IMR-90 (cell line): ENCODE measurements at regions not wholly inside any gene's neighbourhood (a gene's known extent, or its start where the extent isn't known, plus 50 kb on each side); places are given as distances from the start of the nearest gene placed in this dataset.

ENCODE experiments used
- ATAC-seq: fragments of 200-7000 bp; cut with Tn5 transposase; 2 replicates; pipeline ENCODE4 v1.9.1; 2020; ENCODE audit warnings: low read depth, mild to moderate bottlenecking, moderate library complexity
- BruUV-seq: library from RNA; stranded (reverse); fragments of 400-500 nt; replicated peaks from 2 replicates; lab custom pipeline; 2021; lab: Mats Ljungman, UMichigan
- CTCF ChIA-PET: fragments of 300-600 bp; formaldehyde crosslinking; extraction: SDS; loops from one replicate; lab custom pipeline; 2021; ENCODE audit warnings: antibody characterized with exemption; lab: Yijun Ruan, JAX
- POLR2A ChIA-PET: fragments of 300-600 bp; sonication (Branson Sonifier 250); formaldehyde crosslinking; loops from one replicate; lab custom pipeline; 2022; ENCODE audit warnings: antibody characterized with exemption; ENCODE audit not compliant: unreplicated experiment; lab: Charles Lee
- DNase-seq: peaks from one replicate; pipeline ENCODE4 v3.0.0; 2013
- H2AFZ ChIP-seq: replicated peaks from 2 replicates; pipeline ENCODE3; 2013; ENCODE audit warnings: low read length, mild to moderate bottlenecking; ENCODE audit not compliant: poor library complexity
- H2AK5ac ChIP-seq: 2 replicates; pipeline ENCODE4 v1.6.1; 2013; ENCODE audit warnings: low read depth, low read length, inconsistent platforms
- H2AK9ac ChIP-seq: replicated peaks from 2 replicates; pipeline ENCODE3; 2013; ENCODE audit warnings: mild to moderate bottlenecking, low read depth, low read length, moderate library complexity; ENCODE audit not compliant: poor library complexity
- H2BK120ac ChIP-seq: 2 replicates; pipeline ENCODE4 v1.6.1; 2013; ENCODE audit warnings: low read depth, low read length, inconsistent platforms
- H2BK15ac ChIP-seq: 3 replicates; pipeline ENCODE4 v1.6.1; 2013; ENCODE audit warnings: low read depth, low read length, inconsistent platforms
- H2BK20ac ChIP-seq: 2 replicates; pipeline ENCODE4 v1.6.1; 2013; ENCODE audit warnings: low read depth, mild to moderate bottlenecking, inconsistent platforms, low read length, moderate library complexity
- H2BK5ac ChIP-seq: 2 replicates; pipeline ENCODE4 v1.6.1; 2013; ENCODE audit warnings: mild to moderate bottlenecking, low read depth, low read length, inconsistent platforms; ENCODE audit not compliant: poor library complexity, severe bottlenecking
- H3K14ac ChIP-seq: replicated peaks from 2 replicates; pipeline ENCODE4 v1.6.1; 2013; ENCODE audit warnings: low read depth, low read length, inconsistent platforms
- H3K18ac ChIP-seq: 2 replicates; pipeline ENCODE4 v1.6.1; 2013; ENCODE audit warnings: low read depth, low read length, control low read depth
- H3K23ac ChIP-seq: 2 replicates; pipeline ENCODE4 v1.6.1; 2013; ENCODE audit warnings: low read depth, low read length, inconsistent platforms
- H3K27ac ChIP-seq: 2 replicates; pipeline ENCODE4 v1.5.1; 2013; ENCODE audit warnings: mild to moderate bottlenecking, control low read depth, low read length; ENCODE audit not compliant: insufficient read depth
- H3K27me3 ChIP-seq: 2 replicates; pipeline ENCODE4 v1.6.1; 2013; ENCODE audit warnings: low read length; ENCODE audit not compliant: control insufficient read depth, insufficient read depth
- H3K36me3 ChIP-seq: 2 replicates; pipeline ENCODE4 v1.6.1; 2013; ENCODE audit warnings: low read length, mixed read lengths; ENCODE audit not compliant: control insufficient read depth, insufficient read depth
- H3K4ac ChIP-seq: 2 replicates; pipeline ENCODE4 v1.6.1; 2013; ENCODE audit warnings: low read depth, low read length, inconsistent platforms
- H3K4me1 ChIP-seq: 2 replicates; pipeline ENCODE4 v1.6.1; 2013; ENCODE audit warnings: low read length, mixed read lengths; ENCODE audit not compliant: control insufficient read depth, insufficient read depth
- H3K4me2 ChIP-seq: 2 replicates; pipeline ENCODE4 v1.6.1; 2013; ENCODE audit warnings: low read depth, mild to moderate bottlenecking, control low read depth, low read length, moderate library complexity
- H3K4me3 ChIP-seq: 2 replicates; pipeline ENCODE4 v1.5.1; 2013; ENCODE audit warnings: low read depth, mild to moderate bottlenecking, control low read depth, low read length, moderate library complexity; ENCODE audit not compliant: insufficient read depth
- H3K56ac ChIP-seq: 2 replicates; pipeline ENCODE4 v1.6.1; 2013; ENCODE audit warnings: low read length, inconsistent platforms; ENCODE audit not compliant: insufficient read depth; ENCODE audit errors: extremely low read depth
- H3K79me1 ChIP-seq, 2 experiments: 2 replicates each; pipeline ENCODE4 v1.6.1; 2013; ENCODE audit warnings: low read length in 2 of 2, inconsistent platforms in 1 of 2, low read depth in 1 of 2
- H3K9ac ChIP-seq: 2 replicates; pipeline ENCODE4 v1.6.1; 2013; ENCODE audit warnings: low read depth, low read length, control low read depth
- H3K9me1 ChIP-seq: 2 replicates; pipeline ENCODE4 v1.6.1; 2013; ENCODE audit warnings: low read length, inconsistent platforms; ENCODE audit not compliant: insufficient read depth
- H3K9me3 ChIP-seq: 2 replicates; pipeline ENCODE4 v1.6.1; 2013; ENCODE audit warnings: low read length; ENCODE audit not compliant: control insufficient read depth, insufficient read depth
- H4K20me1 ChIP-seq: 2 replicates; pipeline ENCODE4 v1.6.1; 2013; ENCODE audit warnings: low read length, inconsistent platforms; ENCODE audit not compliant: insufficient read depth
- H4K5ac ChIP-seq: 2 replicates; pipeline ENCODE4 v1.6.1; 2013; ENCODE audit warnings: mild to moderate bottlenecking, low read depth, low read length, control low read depth
- H4K8ac ChIP-seq, 2 experiments: 2 replicates each; pipeline ENCODE4 v1.6.1; 2013; ENCODE audit warnings: low read depth in 2 of 2, low read length in 2 of 2, control low read depth in 1 of 2, inconsistent platforms in 1 of 2
- H4K91ac ChIP-seq: 2 replicates; pipeline ENCODE4 v1.6.1; 2013; ENCODE audit warnings: low read depth, low read length, inconsistent platforms; ENCODE audit not compliant: insufficient read depth
- BHLHE40 ChIP-seq: fragments of 150-350 bp; IDR thresholded peaks from 2 replicates; pipeline ENCODE4 v1.6.1; 2016; ENCODE audit warnings: mild to moderate bottlenecking, low read depth, low read length
- FOS ChIP-seq: fragments of 150-350 bp; IDR thresholded peaks from 2 replicates; pipeline ENCODE4 v1.6.1; 2016; ENCODE audit warnings: low read depth, low read length
- NFE2L2 ChIP-seq: fragments of 150-350 bp; IDR thresholded peaks from 2 replicates; pipeline ENCODE4 v1.6.1; 2016; ENCODE audit warnings: low read depth, mild to moderate bottlenecking, low read length
- RAD21 ChIP-seq: IDR thresholded peaks from 2 replicates; pipeline ENCODE4 v1.6.1; 2012; ENCODE audit warnings: low read length, improper control_type of control experiment
- RCOR1 ChIP-seq: IDR thresholded peaks from 2 replicates; pipeline ENCODE4 v1.6.1; 2012; ENCODE audit warnings: mild to moderate bottlenecking, low read length, improper control_type of control experiment; ENCODE audit not compliant: insufficient replicate concordance
- RFX5 ChIP-seq: IDR thresholded peaks from 2 replicates; pipeline ENCODE4 v1.8.0; 2012; ENCODE audit warnings: low read depth, mild to moderate bottlenecking, low read length, moderate library complexity
- WGBS, 2 experiments: methylation state at CpG; one replicate each; pipeline versions ENCODE4 v1.1.5 to v1.1.7; 2013; ENCODE audit warnings: missing lambda C conversion rate in 2 of 2; ENCODE audit not compliant: insufficient read length in 1 of 2; ENCODE audit errors: extremely low coverage in 2 of 2; 5-methylcytosine and 5-hydroxymethylcytosine counted together
- dilution Hi-C: fragments of 300-500 bp; cut with HindIII; formaldehyde crosslinking; loops from one replicate; pipeline ENCODE4 v1.14.3; 2018; ENCODE audit warnings: low sequenced_read_pairs; ENCODE audit not compliant: unreplicated experiment
- in situ Hi-C: fragments of 300-500 bp; cut with MboI; formaldehyde crosslinking; loops from 3 replicates; pipeline ENCODE4 v1.14.3; 2019; ENCODE audit warnings: low sequenced_read_pairs, inconsistent platforms, mixed read lengths
- intact Hi-C: fragments of 100-400 bp; cut with micrococcal nuclease; formaldehyde crosslinking; loops from 2 replicates; pipeline ENCODE4 v1.10.0; 2022
- TF ChIP-seq, protein P1 (sequence below): fragments of 150-350 bp; IDR thresholded peaks from 2 replicates; pipeline ENCODE4 v1.6.1; 2017; ENCODE audit warnings: mild to moderate bottlenecking, antibody characterized with exemption, low read length, low read depth
- TF ChIP-seq, protein P2 (sequence below): fragments of 150-350 bp; IDR thresholded peaks from 2 replicates; pipeline ENCODE4 v1.6.1; 2016; ENCODE audit warnings: low read depth, mild to moderate bottlenecking, low read length, moderate library complexity, borderline replicate concordance

DNA sequence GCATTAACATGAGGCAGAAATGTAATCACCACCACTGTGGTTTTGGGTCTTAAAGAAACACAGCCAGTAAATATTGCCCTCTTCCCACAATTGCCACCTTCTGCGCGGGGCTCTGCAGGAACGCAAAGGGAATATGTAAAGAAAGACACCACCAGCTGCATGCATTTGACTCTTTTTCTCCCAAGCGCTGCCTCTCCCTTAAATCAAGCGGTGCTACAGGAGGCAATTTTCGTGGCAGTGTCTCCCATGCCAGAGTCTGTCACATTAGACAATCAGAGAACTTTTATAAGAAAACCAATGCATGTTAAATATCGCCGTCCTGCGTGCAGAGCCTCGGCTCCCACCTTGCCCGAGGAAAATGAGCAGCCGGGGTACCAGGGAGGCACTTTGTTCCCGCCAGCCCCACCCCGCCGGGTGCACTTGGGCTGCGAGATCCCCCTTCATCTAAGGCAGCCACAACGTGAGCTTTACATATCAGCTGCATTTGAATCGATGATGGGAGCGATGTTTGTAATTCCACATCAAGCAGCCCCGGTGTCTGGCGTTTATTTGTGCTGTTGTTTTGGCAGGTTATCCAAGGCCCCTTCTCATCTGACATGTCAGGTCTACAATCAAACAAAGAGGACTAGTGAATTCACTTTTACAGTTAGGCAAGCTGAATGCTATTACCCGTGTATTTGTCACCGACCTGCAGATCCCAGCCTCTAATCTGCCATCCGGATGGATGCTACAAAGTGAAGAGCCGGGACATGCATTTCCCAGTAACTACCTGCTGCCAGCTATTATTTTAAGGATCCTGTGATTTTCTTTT, 72.3 kb upstream of the MGMT start:
- no peak overlapping the region for H2BK120ac ChIP-seq
- H3K4ac ChIP-seq = no peak overlapping the region
- ChIA-PET CTCF (no interaction called here), POLR2A (no interaction called here)
- H2BK20ac ChIP-seq = no peak overlapping the region
- no TSS peak for BruUV-seq
- no peaks in the 10 kb centered on the region for H4K20me1 ChIP-seq
- no peak overlapping the region for H3K4me3 ChIP-seq
- intact Hi-C loops (no loop called here), dilution Hi-C loops (no loop called here), in situ Hi-C loops (no loop called here)
- no peak overlapping the region for H2AFZ ChIP-seq
- no peaks in the 10 kb centered on the region for H3K36me3 ChIP-seq
- H2BK5ac ChIP-seq = no peak overlapping the region
- H3K18ac ChIP-seq = no peak overlapping the region
- TF ChIP-seq RFX5 (no peak), NFE2L2 (no peak), RCOR1 (no peak), BHLHE40 (no peak), RAD21 (no peak), FOS (no peak)
- TF ChIP-seq, protein P1, sequence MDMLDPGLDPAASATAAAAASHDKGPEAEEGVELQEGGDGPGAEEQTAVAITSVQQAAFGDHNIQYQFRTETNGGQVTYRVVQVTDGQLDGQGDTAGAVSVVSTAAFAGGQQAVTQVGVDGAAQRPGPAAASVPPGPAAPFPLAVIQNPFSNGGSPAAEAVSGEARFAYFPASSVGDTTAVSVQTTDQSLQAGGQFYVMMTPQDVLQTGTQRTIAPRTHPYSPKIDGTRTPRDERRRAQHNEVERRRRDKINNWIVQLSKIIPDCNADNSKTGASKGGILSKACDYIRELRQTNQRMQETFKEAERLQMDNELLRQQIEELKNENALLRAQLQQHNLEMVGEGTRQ = no peak
- TF ChIP-seq, protein P2, sequence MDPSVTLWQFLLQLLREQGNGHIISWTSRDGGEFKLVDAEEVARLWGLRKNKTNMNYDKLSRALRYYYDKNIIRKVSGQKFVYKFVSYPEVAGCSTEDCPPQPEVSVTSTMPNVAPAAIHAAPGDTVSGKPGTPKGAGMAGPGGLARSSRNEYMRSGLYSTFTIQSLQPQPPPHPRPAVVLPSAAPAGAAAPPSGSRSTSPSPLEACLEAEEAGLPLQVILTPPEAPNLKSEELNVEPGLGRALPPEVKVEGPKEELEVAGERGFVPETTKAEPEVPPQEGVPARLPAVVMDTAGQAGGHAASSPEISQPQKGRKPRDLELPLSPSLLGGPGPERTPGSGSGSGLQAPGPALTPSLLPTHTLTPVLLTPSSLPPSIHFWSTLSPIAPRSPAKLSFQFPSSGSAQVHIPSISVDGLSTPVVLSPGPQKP = no peak
- no peak overlapping the region for H4K8ac ChIP-seq
- no peak overlapping the region for H3K14ac ChIP-seq
- DNase-seq (no peak), ATAC-seq (no peak)
- no peak overlapping the region for H4K5ac ChIP-seq
- H3K9me1 ChIP-seq = no peaks in the 10 kb centered on the region
- H3K9me3 ChIP-seq = no peaks in the 10 kb centered on the region
- H3K9ac ChIP-seq = no peak overlapping the region
- no peaks in the 10 kb centered on the region for H3K79me1 ChIP-seq
- WGBS, 2 experiments = no CpG with 5 or more reads among the region's 25 CpGs
- no peak overlapping the region for H3K23ac ChIP-seq
- no peak overlapping the region for H4K91ac ChIP-seq
- no peak overlapping the region for H3K56ac ChIP-seq
- H2AK9ac ChIP-seq = no peak overlapping the region
- no peak overlapping the region for H3K4me2 ChIP-seq
- H3K27me3 ChIP-seq = peaks cover 1% of the 10 kb centered on the region; the same call in 1 of the 2 replicates
- H2AK5ac ChIP-seq = no peak overlapping the region
- no peaks in the 10 kb centered on the region for H3K4me1 ChIP-seq
- H2BK15ac ChIP-seq = no peak overlapping the region
- H3K27ac ChIP-seq = no peak overlapping the region
